Neural progenitor cell (in vitro differentiated cells): ENCODE measurements at regions not wholly inside any gene's neighbourhood (a gene's known extent, or its start where the extent isn't known, plus 50 kb on each side); places are given as distances from the start of the nearest gene placed in this dataset.

Experiments used
- DNase-seq: peaks from one replicate; pipeline ENCODE4 v3.0.0-alpha.2; 2016; ENCODE audit warnings: low spot score
- H2AFZ ChIP-seq: fragments of 200-600 bp; sonication (generic); replicated peaks from 2 replicates; pipeline ENCODE4 v1.6.1; 2016; ENCODE audit warnings: antibody characterized with exemption
- H3F3A ChIP-seq: fragments of 200-600 bp; sonication (generic); 2 replicates; pipeline ENCODE4 v1.6.1; 2016; ENCODE audit warnings: antibody characterized with exemption, low read depth
- H3K27ac ChIP-seq: fragments of 200-600 bp; sonication (generic); 2 replicates; pipeline ENCODE4 v1.5.1; 2016; ENCODE audit warnings: mild to moderate bottlenecking
- H3K27me3 ChIP-seq: fragments of 200-600 bp; sonication (generic); 2 replicates; pipeline ENCODE4 v1.6.1; 2016; ENCODE audit warnings: mild to moderate bottlenecking, moderate library complexity
- H3K36me3 ChIP-seq: fragments of 200-600 bp; sonication (generic); 2 replicates; pipeline ENCODE4 v1.5.1; 2016
- H3K4me1 ChIP-seq: fragments of 200-600 bp; sonication (generic); 2 replicates; pipeline ENCODE4 v1.6.1; 2016; ENCODE audit warnings: mixed run types
- H3K4me2 ChIP-seq: fragments of 200-600 bp; sonication (generic); 2 replicates; pipeline ENCODE4 v1.6.1; 2016
- H3K4me3 ChIP-seq: fragments of 200-600 bp; sonication (generic); 2 replicates; pipeline ENCODE4 v1.5.1; 2016
- H3K79me2 ChIP-seq: fragments of 200-600 bp; sonication (generic); 2 replicates; pipeline ENCODE4 v1.6.1; 2016; ENCODE audit warnings: low read depth
- H3K9ac ChIP-seq: fragments of 200-600 bp; sonication (generic); 2 replicates; pipeline ENCODE4 v1.6.1; 2016
- H3K9me3 ChIP-seq: fragments of 200-600 bp; sonication (generic); 2 replicates; pipeline ENCODE4 v1.5.1; 2016; ENCODE audit warnings: low read depth
- H4K20me1 ChIP-seq: fragments of 200-600 bp; sonication (generic); 2 replicates; pipeline ENCODE4 v1.6.1; 2016; ENCODE audit warnings: low read depth
- H3K27ac Mint-ChIP-seq: 3 replicates; pipeline ENCODE4 v1.8.0; 2021; ENCODE audit warnings: mixed read lengths
- H3K27me3 Mint-ChIP-seq: 2 replicates; pipeline ENCODE4 v1.8.0; 2022; ENCODE audit warnings: low read depth, mild to moderate bottlenecking, inconsistent platforms, moderate library complexity, mixed read lengths; ENCODE audit not compliant: insufficient read depth
- H3K36me3 Mint-ChIP-seq: 3 replicates; pipeline ENCODE4 v1.8.0; 2021; ENCODE audit warnings: mixed read lengths
- H3K4me1 Mint-ChIP-seq: 3 replicates; pipeline ENCODE4 v1.8.0; 2021; ENCODE audit warnings: mixed read lengths
- H3K4me3 Mint-ChIP-seq: 3 replicates; pipeline ENCODE4 v1.8.0; 2021; ENCODE audit warnings: mild to moderate bottlenecking, moderate library complexity, mixed read lengths
- H3K9me3 Mint-ChIP-seq: 3 replicates; pipeline ENCODE4 v1.8.0; 2020; ENCODE audit warnings: mixed read lengths
- CTCF ChIP-seq: fragments of 200-600 bp; sonication (generic); IDR thresholded peaks from 2 replicates; pipeline ENCODE4 v1.5.1; 2017; ENCODE audit warnings: antibody characterized with exemption, mild to moderate bottlenecking
- EZH2 ChIP-seq: fragments of 200-600 bp; sonication (generic); IDR thresholded peaks from 2 replicates; pipeline ENCODE4 v1.6.1; 2017; ENCODE audit warnings: antibody characterized with exemption, mild to moderate bottlenecking, moderate library complexity
- EZH2phosphoT487 ChIP-seq: fragments of 200-600 bp; sonication (generic); IDR thresholded peaks from 2 replicates; pipeline ENCODE4 v1.6.1; 2017; ENCODE audit warnings: antibody characterized with exemption

- TF ChIP-seq CTCF (no peak), EZH2 (no peak), EZH2phosphoT487 (no peak)
- Histone ChIP-seq H3K9me3 (no peaks in the 10 kb centered on the region), H3K4me2 (no peak overlapping the region), H3K36me3 (no peaks in the 10 kb centered on the region), H3K79me2 (no peaks in the 10 kb centered on the region), H3K4me3 (no peak overlapping the region), H3K27me3 (no peaks in the 10 kb centered on the region), H3K27ac (no peak overlapping the region), H2AFZ (no peak overlapping the region), H3K9ac (no peak overlapping the region), H3K4me1 (no peaks in the 10 kb centered on the region), H3F3A (no peaks in the 10 kb centered on the region), H4K20me1 (no peaks in the 10 kb centered on the region)
- no peak for DNase-seq
- no peaks in the 10 kb centered on the region for H3K4me1 Mint-ChIP-seq
- no peaks in the 10 kb centered on the region for H3K36me3 Mint-ChIP-seq
- no peaks in the 10 kb centered on the region for H3K9me3 Mint-ChIP-seq
- H3K27ac Mint-ChIP-seq, result no peak overlapping the region
- H3K4me3 Mint-ChIP-seq, result no peak overlapping the region
- H3K27me3 Mint-ChIP-seq, result no peaks in the 10 kb centered on the region
Observed at GRCh38 chr5:89299998-89300397, 417.0 kb upstream of the MEF2C start.

GRCh38 chr5:89297066-89297465, 414.1 kb upstream of the MEF2C start:
- Histone ChIP-seq H3K9me3 (no peaks in the 10 kb centered on the region), H3K79me2 (no peaks in the 10 kb centered on the region), H3F3A (no peaks in the 10 kb centered on the region), H3K9ac (no peak overlapping the region), H2AFZ (no peak overlapping the region), H4K20me1 (no peaks in the 10 kb centered on the region), H3K36me3 (no peaks in the 10 kb centered on the region), H3K4me3 (no peak overlapping the region), H3K27me3 (no peaks in the 10 kb centered on the region), H3K4me2 (no peak overlapping the region), H3K27ac (no peak overlapping the region), H3K4me1 (no peaks in the 10 kb centered on the region)
- Mint-ChIP-seq H3K4me1 (no peaks in the 10 kb centered on the region), H3K27ac (no peak overlapping the region), H3K9me3 (no peaks in the 10 kb centered on the region), H3K27me3 (no peaks in the 10 kb centered on the region), H3K36me3 (no peaks in the 10 kb centered on the region), H3K4me3 (no peak overlapping the region)
- no peak for DNase-seq
- TF ChIP-seq EZH2phosphoT487 (no peak), CTCF (no peak), EZH2 (no peak)

- no peak overlapping the region for H3K4me3 ChIP-seq
- Mint-ChIP-seq H3K36me3 (no peaks in the 10 kb centered on the region), H3K4me3 (no peak overlapping the region), H3K9me3 (no peaks in the 10 kb centered on the region), H3K4me1 (no peaks in the 10 kb centered on the region), H3K27ac (no peak overlapping the region), H3K27me3 (no peaks in the 10 kb centered on the region)
- no peaks in the 10 kb centered on the region for H3F3A ChIP-seq
- no peak overlapping the region for H3K9ac ChIP-seq
- no peak overlapping the region for H2AFZ ChIP-seq
- H3K27me3 ChIP-seq, result no peaks in the 10 kb centered on the region
- DNase-seq, result no peak
- TF ChIP-seq EZH2phosphoT487, result no peak
- TF ChIP-seq CTCF, result no peak
- no peak for TF ChIP-seq EZH2
- no peaks in the 10 kb centered on the region for H4K20me1 ChIP-seq
- H3K4me1 ChIP-seq, result no peaks in the 10 kb centered on the region
- no peak overlapping the region for H3K4me2 ChIP-seq
- no peak overlapping the region for H3K27ac ChIP-seq
- no peaks in the 10 kb centered on the region for H3K79me2 ChIP-seq
- H3K36me3 ChIP-seq, result no peaks in the 10 kb centered on the region
- H3K9me3 ChIP-seq, result no peaks in the 10 kb centered on the region
Observed at GRCh38 chr5:89293810-89294209, 410.8 kb upstream of the MEF2C start.

GRCh38 chr5:89292487-89292886, 409.5 kb upstream of the MEF2C start:
- no peak overlapping the region for H3K27ac ChIP-seq
- H3K27me3 ChIP-seq, result no peaks in the 10 kb centered on the region
- H3K36me3 ChIP-seq, result no peaks in the 10 kb centered on the region
- H3F3A ChIP-seq, result no peaks in the 10 kb centered on the region
- H3K79me2 ChIP-seq, result no peaks in the 10 kb centered on the region
- H3K9ac ChIP-seq, result no peak overlapping the region
- no peaks in the 10 kb centered on the region for H3K9me3 ChIP-seq
- no peaks in the 10 kb centered on the region for H3K36me3 Mint-ChIP-seq
- H3K4me1 ChIP-seq, result no peaks in the 10 kb centered on the region
- no peak overlapping the region for H3K27ac Mint-ChIP-seq
- no peak overlapping the region for H3K4me2 ChIP-seq
- H3K4me3 ChIP-seq, result no peak overlapping the region
- no peak for DNase-seq
- H2AFZ ChIP-seq, result no peak overlapping the region
- no peak overlapping the region for H3K4me3 Mint-ChIP-seq
- TF ChIP-seq CTCF (no peak), EZH2 (no peak)
- no peaks in the 10 kb centered on the region for H3K9me3 Mint-ChIP-seq
- H3K27me3 Mint-ChIP-seq, result no peaks in the 10 kb centered on the region
- no peaks in the 10 kb centered on the region for H4K20me1 ChIP-seq
- H3K4me1 Mint-ChIP-seq, result no peaks in the 10 kb centered on the region
